HL-60 (cell line): ENCODE measurements at regions not wholly inside any gene's neighbourhood (a gene's known extent, or its start where the extent isn't known, plus 50 kb on each side); places are given as distances from the start of the nearest gene placed in this dataset.

Experiments used
- CTCF ChIP-seq: IDR thresholded peaks from one replicate; pipeline ENCODE4 v1.5.1; 2011; ENCODE audit warnings: low read length, control low read depth, inconsistent platforms; ENCODE audit not compliant: insufficient read depth
- GABPA ChIP-seq: IDR thresholded peaks from 2 replicates; pipeline ENCODE4 v1.6.1; 2012; ENCODE audit warnings: low read depth
- POLR2AphosphoS5 ChIP-seq: IDR thresholded peaks from 2 replicates; pipeline ENCODE4 v1.6.1; 2012; ENCODE audit warnings: low read depth
- REST ChIP-seq: IDR thresholded peaks from 2 replicates; pipeline ENCODE4 v1.6.1; 2012; ENCODE audit warnings: low read depth; ENCODE audit not compliant: insufficient replicate concordance

GRCh38 chr9:108397286-108397685 lies 458.5 kb downstream of the ACTL7B start:
- TF ChIP-seq CTCF (no peak), REST (no peak), POLR2AphosphoS5 (no peak), GABPA (no peak)
